GM12892 (cell line): ENCODE measurements at regions not wholly inside any gene's neighbourhood (a gene's known extent, or its start where the extent isn't known, plus 50 kb on each side); places are given as distances from the start of the nearest gene placed in this dataset.
"Not testable (repeated sequence)": the region's sequence is repeated elsewhere in the genome, so short reads cannot be mapped to it uniquely, and the experiment has no call there.

Experiments
- DNase-seq: peaks from one replicate; pipeline ENCODE4 v3.0.0; 2011; ENCODE audit not compliant: insufficient read length
- FAIRE-seq: peaks from 2 replicates; lab custom pipeline; 2011; peaks lifted over from hg19 to GRCh38; lab: Jason Lieb, UNC
- POLR2A ChIP-seq: IDR thresholded peaks from 2 replicates; pipeline ENCODE4 v1.6.1; 2011; ENCODE audit warnings: low read depth, low read length, control low read depth
- POLR2AphosphoS5 ChIP-seq: IDR thresholded peaks from 2 replicates; pipeline ENCODE4 v1.6.1; 2011; ENCODE audit warnings: low read depth, low read length, control low read depth
- TAF1 ChIP-seq: IDR thresholded peaks from 2 replicates; pipeline ENCODE4 v1.6.1; 2011; ENCODE audit warnings: low read depth, mild to moderate bottlenecking, control low read depth, low read length, borderline replicate concordance

DNA sequence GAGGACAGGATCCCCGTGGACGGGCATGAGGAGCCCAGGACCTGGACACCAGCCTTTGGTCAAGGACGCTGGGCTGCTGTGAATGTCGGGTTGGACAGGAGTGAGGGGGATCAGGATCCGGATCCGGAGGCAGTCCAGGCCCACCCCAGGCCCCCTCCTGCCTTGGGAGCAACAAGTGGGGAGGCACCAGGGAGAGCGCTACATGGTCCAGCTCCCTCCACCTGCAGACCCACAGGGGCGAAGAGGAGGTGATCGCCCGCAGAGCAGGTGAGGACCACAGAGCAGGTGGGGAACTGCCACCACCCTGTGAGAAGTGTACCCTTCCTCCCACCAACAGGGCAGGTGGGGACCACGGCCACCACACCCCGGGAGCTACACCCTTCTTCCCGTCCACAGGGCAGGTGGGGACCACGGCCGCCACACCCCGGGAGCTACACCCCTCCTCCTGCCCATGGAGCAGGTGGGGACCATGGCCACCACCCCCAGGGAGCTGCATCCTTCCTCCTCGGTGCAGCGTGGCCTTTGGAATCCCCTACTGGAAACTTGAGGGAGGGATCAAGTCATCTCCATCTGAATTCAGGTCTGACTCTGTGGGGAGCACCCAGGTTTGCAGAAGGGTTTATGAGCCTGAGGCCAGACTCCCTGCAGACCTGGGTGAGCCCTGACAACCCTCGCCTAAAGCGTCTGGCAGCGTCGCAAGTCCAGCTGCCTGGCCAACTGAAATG lies 141.0 kb downstream of the BRD1 start:
- no peak for FAIRE-seq
- TF ChIP-seq POLR2A (no peak), TAF1 (no peak), POLR2AphosphoS5 (no peak)
- no peak for DNase-seq

DNA sequence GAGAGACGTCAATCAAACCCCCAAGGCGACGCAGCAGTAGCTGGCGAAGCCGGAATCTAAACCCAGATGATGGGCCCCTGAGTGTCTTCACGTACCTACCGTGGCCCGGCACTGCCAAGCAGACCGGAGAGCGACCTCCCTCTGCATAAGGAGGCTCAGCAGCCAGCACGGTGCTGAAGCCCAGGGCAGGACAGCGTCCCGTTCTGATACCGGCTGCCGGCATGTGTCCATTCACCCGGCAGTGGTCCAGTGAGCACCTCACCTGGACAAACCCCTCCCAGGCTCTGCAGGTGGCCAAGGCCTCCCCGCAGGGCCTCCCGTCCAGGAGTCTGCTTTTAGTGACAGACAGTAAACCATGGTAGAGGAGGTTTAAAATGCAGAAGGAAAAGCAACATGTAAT lies 142.0 kb downstream of the BRD1 start:
- TF ChIP-seq TAF1, result no peak
- TF ChIP-seq POLR2A, result no peak
- TF ChIP-seq POLR2AphosphoS5, result no peak
- DNase-seq, result no peak
- no peak for FAIRE-seq

DNA sequence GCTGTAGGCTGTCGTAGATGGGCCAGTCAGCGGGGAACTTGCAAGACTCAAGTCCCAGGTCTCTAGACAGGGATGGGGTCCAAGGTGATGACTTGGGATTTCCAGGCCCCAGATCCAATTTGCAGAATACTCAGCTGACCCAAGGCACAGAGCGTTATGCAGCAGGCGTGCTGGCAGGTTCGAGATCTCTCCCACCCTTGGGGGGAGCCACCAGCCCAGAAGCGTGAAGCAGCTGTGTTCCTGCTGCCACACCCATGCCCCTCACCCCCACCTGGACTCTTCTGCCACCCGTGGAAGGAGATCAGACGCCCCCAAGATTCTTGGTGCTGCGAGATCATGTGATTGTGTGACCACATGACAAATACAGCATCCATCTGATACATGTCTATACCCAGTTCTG lies 142.6 kb downstream of the BRD1 start:
- FAIRE-seq (no peak), DNase-seq (no peak)
- TF ChIP-seq POLR2A, result no peak
- no peak for TF ChIP-seq TAF1
- TF ChIP-seq POLR2AphosphoS5, result no peak

DNA sequence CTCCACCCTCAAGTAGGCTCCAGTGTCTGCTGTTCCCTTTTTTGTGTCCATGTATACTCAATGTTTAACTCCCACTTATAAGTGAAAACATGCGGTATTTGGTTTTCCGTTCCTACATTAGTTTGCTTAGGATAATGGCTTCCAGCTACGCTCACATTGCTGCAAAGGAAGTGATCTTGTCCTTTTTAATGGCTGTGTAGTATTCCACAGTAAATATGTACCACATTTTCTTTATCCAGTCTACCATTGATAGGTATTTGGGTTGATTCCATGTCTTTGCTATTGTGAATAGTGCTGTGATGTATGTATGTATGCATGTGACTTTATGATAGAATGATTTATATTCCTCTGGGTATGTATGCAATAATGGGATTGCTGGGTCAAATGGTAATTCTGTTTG lies 144.6 kb downstream of the BRD1 start:
- FAIRE-seq, result no peak
- DNase-seq, result no peak
- TF ChIP-seq TAF1 (no peak), POLR2A (no peak), POLR2AphosphoS5 (no peak)

DNA sequence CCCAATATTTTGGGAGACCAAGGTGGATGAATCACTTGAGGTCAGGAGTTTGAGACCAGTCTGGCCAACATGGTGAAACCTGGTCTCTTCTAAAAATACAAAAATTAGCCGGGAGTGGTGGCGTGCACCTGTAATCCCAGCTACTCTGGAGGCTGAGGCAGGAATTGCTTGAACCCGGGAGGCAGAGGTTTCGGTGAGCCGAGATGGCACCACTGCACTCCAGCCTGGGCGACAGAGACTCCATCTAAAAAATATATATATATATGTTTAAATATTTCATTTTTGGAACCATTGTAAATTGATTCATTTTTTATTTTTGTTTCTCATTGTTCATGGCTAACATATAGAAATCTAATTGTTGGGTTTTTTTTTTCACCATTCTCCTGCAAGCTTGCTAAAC lies 146.9 kb downstream of the BRD1 start:
- FAIRE-seq, result not testable (repeated sequence)

DNA sequence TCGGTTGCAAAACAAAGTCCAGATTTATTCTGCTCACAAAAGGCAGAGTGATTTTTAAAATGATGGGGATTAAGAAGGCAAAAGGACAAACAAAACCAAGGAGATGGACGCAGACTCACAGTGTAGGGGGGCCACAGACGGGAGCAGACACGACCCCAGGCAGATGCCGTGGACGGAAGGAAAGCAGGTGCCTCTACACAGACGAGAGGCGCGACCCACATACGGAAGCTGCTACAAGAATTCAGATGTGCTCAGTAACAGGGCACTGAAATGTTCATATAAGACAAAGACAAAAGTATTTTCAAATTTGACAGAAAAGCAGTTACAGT lies 148.9 kb downstream of the BRD1 start:
- DNase-seq (no peak), FAIRE-seq (no peak)
- TF ChIP-seq TAF1, result no peak
- TF ChIP-seq POLR2A, result no peak
- no peak for TF ChIP-seq POLR2AphosphoS5

More for the DNA sequence above, 146.9 kb downstream of the BRD1 start:
- DNase-seq, result not testable (repeated sequence)

DNA sequence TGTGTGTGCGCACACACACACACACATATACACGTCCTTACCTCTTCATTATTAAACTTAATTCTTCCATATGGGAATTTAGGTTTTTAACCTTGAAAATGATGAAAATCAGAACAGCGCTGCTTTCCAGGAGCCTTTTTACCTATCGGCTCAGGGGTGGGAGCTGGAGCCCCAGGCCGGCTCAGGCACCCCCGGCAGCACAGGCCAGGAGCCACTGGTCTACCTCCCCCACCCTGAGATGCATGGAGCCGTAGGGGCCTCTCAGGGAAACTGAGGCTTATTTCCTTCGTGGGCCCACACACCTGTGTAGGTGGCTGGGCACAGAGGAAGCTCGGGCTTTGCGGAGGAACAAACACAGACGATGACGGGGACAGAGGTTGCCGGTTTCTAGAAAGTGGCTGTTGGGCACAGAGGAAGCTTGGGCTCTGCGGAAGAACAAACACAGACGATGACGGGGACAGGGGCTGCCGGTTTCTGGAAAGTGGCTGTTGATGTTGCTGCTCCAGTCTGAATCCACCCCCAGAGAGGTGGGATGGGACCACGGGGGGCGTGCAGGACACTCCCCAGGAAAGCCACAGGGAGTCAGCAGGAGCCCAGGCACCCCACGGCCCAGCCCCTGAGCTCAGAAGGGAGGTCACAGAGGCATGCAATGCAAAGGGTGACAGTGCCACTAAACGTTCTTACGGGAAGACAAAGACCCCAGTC lies 149.4 kb downstream of the BRD1 start:
- DNase-seq (no peak), FAIRE-seq (no peak)
- no peak for TF ChIP-seq TAF1
- no peak for TF ChIP-seq POLR2A
- TF ChIP-seq POLR2AphosphoS5, result no peak

DNA sequence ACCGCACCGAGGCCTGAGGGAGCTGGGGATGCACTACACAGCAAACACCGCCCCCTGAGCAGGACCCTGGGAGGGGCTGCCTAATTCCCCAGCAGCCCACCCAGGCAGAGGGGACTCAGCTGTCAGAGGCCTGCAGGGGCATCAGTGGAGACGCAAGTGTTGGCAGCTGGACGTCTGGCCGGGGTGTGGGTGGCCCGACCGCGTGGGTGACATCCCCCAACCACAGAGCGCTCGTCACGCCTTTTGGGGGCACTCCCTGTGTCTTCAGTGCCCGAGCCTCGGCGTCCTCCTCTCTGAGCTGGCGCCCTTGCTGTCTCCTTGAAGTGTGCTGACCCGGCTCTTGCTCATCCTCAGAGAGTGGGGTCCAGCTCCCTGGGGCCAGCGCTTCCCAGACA lies 150.2 kb downstream of the BRD1 start:
- no peak for FAIRE-seq
- TF ChIP-seq POLR2A (no peak), TAF1 (no peak), POLR2AphosphoS5 (no peak)
- no peak for DNase-seq

DNA sequence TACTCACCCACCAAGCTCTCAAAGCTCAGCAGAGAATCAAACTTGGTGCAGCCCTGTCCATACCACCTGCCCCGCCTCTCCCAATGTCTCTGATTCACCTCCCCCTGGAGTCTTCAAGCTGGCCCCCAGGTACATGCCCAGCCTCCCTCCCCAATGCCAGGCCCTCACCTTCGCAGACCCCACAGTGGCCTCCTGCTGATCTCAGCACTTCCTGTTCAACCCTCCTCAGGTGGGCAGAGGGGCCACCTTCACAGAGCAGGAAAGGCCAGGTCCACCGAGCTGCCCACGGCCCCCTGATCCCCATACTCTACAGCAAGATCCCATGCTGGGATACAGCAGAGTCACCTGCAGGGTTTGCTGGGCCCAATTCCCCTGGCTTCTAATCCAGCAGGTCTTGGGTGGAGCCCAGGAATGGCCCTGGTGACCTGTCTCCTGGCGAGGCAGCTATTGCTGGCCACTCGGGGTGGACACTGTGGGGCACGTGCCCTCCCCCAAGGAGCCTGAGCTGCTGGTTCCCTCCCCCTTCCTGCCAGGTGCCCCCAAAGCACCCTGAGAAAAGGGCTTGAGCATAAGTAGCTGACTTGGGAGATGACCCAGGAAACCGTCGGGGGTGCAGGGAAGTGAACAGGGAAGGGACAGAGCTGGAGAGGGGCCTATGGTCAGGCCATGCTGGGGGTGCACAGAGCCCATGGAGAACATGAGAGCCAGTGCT lies 150.7 kb downstream of the BRD1 start:
- no peak for DNase-seq
- FAIRE-seq, result no peak
- TF ChIP-seq POLR2A (no peak), TAF1 (no peak), POLR2AphosphoS5 (no peak)

DNA sequence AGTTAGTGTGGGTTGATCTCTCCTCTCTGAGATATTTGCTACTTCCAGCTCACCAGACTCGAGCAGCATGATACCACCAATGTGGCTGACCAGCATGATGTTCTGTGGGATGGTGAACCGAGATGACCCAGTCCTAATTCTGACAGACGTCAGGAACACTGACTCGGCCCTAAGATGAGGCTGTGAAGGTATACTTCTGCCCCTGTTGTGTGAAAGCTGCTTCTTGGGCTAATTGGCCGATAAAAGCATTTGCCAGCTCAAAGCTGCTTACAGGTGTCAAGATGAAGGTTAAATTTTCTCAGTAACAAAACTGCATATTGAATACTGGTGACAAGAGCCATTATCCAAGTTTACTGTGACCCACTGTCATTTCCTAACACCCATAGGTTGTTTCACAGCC lies 151.4 kb downstream of the BRD1 start:
- FAIRE-seq, result no peak
- DNase-seq, result no peak
- TF ChIP-seq POLR2A, result no peak
- TF ChIP-seq TAF1, result no peak
- TF ChIP-seq POLR2AphosphoS5, result no peak

DNA sequence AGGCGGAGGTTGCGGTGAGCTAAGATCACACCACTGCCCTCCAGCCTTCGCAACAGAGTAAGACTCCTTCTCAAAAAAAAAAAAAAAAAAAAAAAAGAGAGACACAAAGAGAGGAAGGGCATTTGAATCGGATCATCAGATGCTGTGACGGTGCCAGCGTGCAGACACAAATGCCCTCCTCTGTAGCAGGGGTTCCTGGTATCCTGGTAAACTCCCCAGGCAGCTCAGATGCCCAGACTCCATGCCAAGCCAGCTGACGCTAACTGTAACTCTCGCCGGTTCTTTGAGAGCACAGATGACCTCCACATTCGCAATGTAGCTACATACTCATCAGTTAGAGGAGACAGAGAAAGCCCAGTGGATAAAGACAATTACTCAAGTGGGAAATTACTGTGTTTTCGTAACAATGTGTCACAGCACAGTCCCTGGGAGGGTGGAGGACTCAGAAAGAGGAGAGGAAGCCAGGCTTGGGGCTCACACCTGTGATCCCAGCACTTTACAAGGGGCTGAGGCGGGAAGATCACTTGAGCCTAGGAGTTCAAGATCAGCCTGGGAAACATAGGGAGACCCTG lies 153.1 kb downstream of the BRD1 start:
- no peak for TF ChIP-seq TAF1
- no peak for TF ChIP-seq POLR2A
- TF ChIP-seq POLR2AphosphoS5, result no peak
- DNase-seq (no peak), FAIRE-seq (no peak)

DNA sequence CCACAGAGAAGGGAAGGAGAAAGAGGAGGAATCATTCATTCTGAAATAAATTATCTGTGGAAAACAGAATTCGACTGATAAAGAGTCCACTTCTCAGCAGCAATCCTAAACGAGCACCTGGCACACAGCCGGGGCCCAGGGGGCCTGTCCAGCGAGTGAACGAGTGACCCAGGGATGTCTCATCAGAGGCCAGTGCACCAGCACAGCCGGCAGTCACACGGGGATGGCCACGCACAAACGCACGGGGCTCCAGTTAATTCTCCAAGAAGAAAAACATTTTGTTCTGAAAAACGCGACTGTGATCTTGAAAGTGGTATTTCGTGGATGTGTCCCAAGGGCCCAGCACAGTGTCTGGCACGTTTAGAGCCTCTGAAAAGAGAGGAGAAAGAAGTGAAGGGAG lies 154.6 kb downstream of the BRD1 start:
- no peak for DNase-seq
- FAIRE-seq, result no peak
- no peak for TF ChIP-seq POLR2A
- no peak for TF ChIP-seq POLR2AphosphoS5
- TF ChIP-seq TAF1, result no peak
